IMR-90 (cell line): ENCODE measurements at regions not wholly inside any gene's neighbourhood (a gene's known extent, or its start where the extent isn't known, plus 50 kb on each side); places are given as distances from the start of the nearest gene placed in this dataset.

Experiments
- ATAC-seq: fragments of 200-7000 bp; cut with Tn5 transposase; 2 replicates; pipeline ENCODE4 v1.9.1; 2020; ENCODE audit warnings: low read depth, mild to moderate bottlenecking, moderate library complexity
- BruUV-seq: library from RNA; stranded (reverse); fragments of 400-500 nt; replicated peaks from 2 replicates; lab custom pipeline; 2021; lab: Mats Ljungman, UMichigan
- CTCF ChIA-PET: fragments of 300-600 bp; formaldehyde crosslinking; extraction: SDS; loops from one replicate; lab custom pipeline; 2021; ENCODE audit warnings: antibody characterized with exemption; lab: Yijun Ruan, JAX
- POLR2A ChIA-PET: fragments of 300-600 bp; sonication (Branson Sonifier 250); formaldehyde crosslinking; loops from one replicate; lab custom pipeline; 2022; ENCODE audit warnings: antibody characterized with exemption; ENCODE audit not compliant: unreplicated experiment; lab: Charles Lee
- DNase-seq: peaks from one replicate; pipeline ENCODE4 v3.0.0; 2013
- H2AFZ ChIP-seq: replicated peaks from 2 replicates; pipeline ENCODE3; 2013; ENCODE audit warnings: low read length, mild to moderate bottlenecking; ENCODE audit not compliant: poor library complexity
- H2AK5ac ChIP-seq: 2 replicates; pipeline ENCODE4 v1.6.1; 2013; ENCODE audit warnings: low read depth, low read length, inconsistent platforms
- H2AK9ac ChIP-seq: replicated peaks from 2 replicates; pipeline ENCODE3; 2013; ENCODE audit warnings: mild to moderate bottlenecking, low read depth, low read length, moderate library complexity; ENCODE audit not compliant: poor library complexity
- H2BK120ac ChIP-seq: 2 replicates; pipeline ENCODE4 v1.6.1; 2013; ENCODE audit warnings: low read depth, low read length, inconsistent platforms
- H2BK15ac ChIP-seq: 3 replicates; pipeline ENCODE4 v1.6.1; 2013; ENCODE audit warnings: low read depth, low read length, inconsistent platforms
- H2BK20ac ChIP-seq: 2 replicates; pipeline ENCODE4 v1.6.1; 2013; ENCODE audit warnings: low read depth, mild to moderate bottlenecking, inconsistent platforms, low read length, moderate library complexity
- H2BK5ac ChIP-seq: 2 replicates; pipeline ENCODE4 v1.6.1; 2013; ENCODE audit warnings: mild to moderate bottlenecking, low read depth, low read length, inconsistent platforms; ENCODE audit not compliant: poor library complexity, severe bottlenecking
- H3K14ac ChIP-seq: replicated peaks from 2 replicates; pipeline ENCODE4 v1.6.1; 2013; ENCODE audit warnings: low read depth, low read length, inconsistent platforms
- H3K18ac ChIP-seq: 2 replicates; pipeline ENCODE4 v1.6.1; 2013; ENCODE audit warnings: low read depth, low read length, control low read depth
- H3K23ac ChIP-seq: 2 replicates; pipeline ENCODE4 v1.6.1; 2013; ENCODE audit warnings: low read depth, low read length, inconsistent platforms
- H3K27ac ChIP-seq: 2 replicates; pipeline ENCODE4 v1.5.1; 2013; ENCODE audit warnings: mild to moderate bottlenecking, control low read depth, low read length; ENCODE audit not compliant: insufficient read depth
- H3K27me3 ChIP-seq: 2 replicates; pipeline ENCODE4 v1.6.1; 2013; ENCODE audit warnings: low read length; ENCODE audit not compliant: control insufficient read depth, insufficient read depth
- H3K36me3 ChIP-seq: 2 replicates; pipeline ENCODE4 v1.6.1; 2013; ENCODE audit warnings: low read length, mixed read lengths; ENCODE audit not compliant: control insufficient read depth, insufficient read depth
- H3K4ac ChIP-seq: 2 replicates; pipeline ENCODE4 v1.6.1; 2013; ENCODE audit warnings: low read depth, low read length, inconsistent platforms
- H3K4me1 ChIP-seq: 2 replicates; pipeline ENCODE4 v1.6.1; 2013; ENCODE audit warnings: low read length, mixed read lengths; ENCODE audit not compliant: control insufficient read depth, insufficient read depth
- H3K4me2 ChIP-seq: 2 replicates; pipeline ENCODE4 v1.6.1; 2013; ENCODE audit warnings: low read depth, mild to moderate bottlenecking, control low read depth, low read length, moderate library complexity
- H3K4me3 ChIP-seq: 2 replicates; pipeline ENCODE4 v1.5.1; 2013; ENCODE audit warnings: low read depth, mild to moderate bottlenecking, control low read depth, low read length, moderate library complexity; ENCODE audit not compliant: insufficient read depth
- H3K56ac ChIP-seq: 2 replicates; pipeline ENCODE4 v1.6.1; 2013; ENCODE audit warnings: low read length, inconsistent platforms; ENCODE audit not compliant: insufficient read depth; ENCODE audit errors: extremely low read depth
- H3K79me1 ChIP-seq, 2 experiments: 2 replicates each; pipeline ENCODE4 v1.6.1; 2013; ENCODE audit warnings: low read length in 2 of 2, inconsistent platforms in 1 of 2, low read depth in 1 of 2
- H3K9ac ChIP-seq: 2 replicates; pipeline ENCODE4 v1.6.1; 2013; ENCODE audit warnings: low read depth, low read length, control low read depth
- H3K9me1 ChIP-seq: 2 replicates; pipeline ENCODE4 v1.6.1; 2013; ENCODE audit warnings: low read length, inconsistent platforms; ENCODE audit not compliant: insufficient read depth
- H3K9me3 ChIP-seq: 2 replicates; pipeline ENCODE4 v1.6.1; 2013; ENCODE audit warnings: low read length; ENCODE audit not compliant: control insufficient read depth, insufficient read depth
- H4K20me1 ChIP-seq: 2 replicates; pipeline ENCODE4 v1.6.1; 2013; ENCODE audit warnings: low read length, inconsistent platforms; ENCODE audit not compliant: insufficient read depth
- H4K5ac ChIP-seq: 2 replicates; pipeline ENCODE4 v1.6.1; 2013; ENCODE audit warnings: mild to moderate bottlenecking, low read depth, low read length, control low read depth
- H4K8ac ChIP-seq, 2 experiments: 2 replicates each; pipeline ENCODE4 v1.6.1; 2013; ENCODE audit warnings: low read depth in 2 of 2, low read length in 2 of 2, control low read depth in 1 of 2, inconsistent platforms in 1 of 2
- H4K91ac ChIP-seq: 2 replicates; pipeline ENCODE4 v1.6.1; 2013; ENCODE audit warnings: low read depth, low read length, inconsistent platforms; ENCODE audit not compliant: insufficient read depth
- CEBPB ChIP-seq: IDR thresholded peaks from 2 replicates; pipeline ENCODE4 v1.6.1; 2012; ENCODE audit warnings: low read depth, low read length, improper control_type of control experiment
- RAD21 ChIP-seq: IDR thresholded peaks from 2 replicates; pipeline ENCODE4 v1.6.1; 2012; ENCODE audit warnings: low read length, improper control_type of control experiment
- SMC3 ChIP-seq: fragments of 150-350 bp; IDR thresholded peaks from 2 replicates; pipeline ENCODE4 v1.6.1; 2016; ENCODE audit warnings: low read depth, mild to moderate bottlenecking, antibody characterized with exemption, low read length, moderate library complexity
- USF2 ChIP-seq: fragments of 150-350 bp; IDR thresholded peaks from 2 replicates; pipeline ENCODE4 v1.6.1; 2017; ENCODE audit warnings: mild to moderate bottlenecking, antibody characterized with exemption, low read length, low read depth
- WGBS, 2 experiments: methylation state at CpG; one replicate each; pipeline versions ENCODE4 v1.1.5 to v1.1.7; 2013; ENCODE audit warnings: missing lambda C conversion rate in 2 of 2; ENCODE audit not compliant: insufficient read length in 1 of 2; ENCODE audit errors: extremely low coverage in 2 of 2; 5-methylcytosine and 5-hydroxymethylcytosine counted together
- dilution Hi-C: fragments of 300-500 bp; cut with HindIII; formaldehyde crosslinking; loops from one replicate; pipeline ENCODE4 v1.14.3; 2018; ENCODE audit warnings: low sequenced_read_pairs; ENCODE audit not compliant: unreplicated experiment
- in situ Hi-C: fragments of 300-500 bp; cut with MboI; formaldehyde crosslinking; loops from 3 replicates; pipeline ENCODE4 v1.14.3; 2019; ENCODE audit warnings: low sequenced_read_pairs, inconsistent platforms, mixed read lengths
- intact Hi-C: fragments of 100-400 bp; cut with micrococcal nuclease; formaldehyde crosslinking; loops from 2 replicates; pipeline ENCODE4 v1.10.0; 2022

GRCh38 chr4:134727696-134728095 lies 526.1 kb upstream of the PABPC4L start:
- no peak overlapping the region for H3K4me2 ChIP-seq
- intact Hi-C loops, result no loop called here
- no peak overlapping the region for H3K4ac ChIP-seq
- no peaks in the 10 kb centered on the region for H3K36me3 ChIP-seq
- H2BK20ac ChIP-seq, result no peak overlapping the region
- DNase-seq, result no peak
- ChIA-PET POLR2A (no interaction called here), CTCF (no interaction called here)
- WGBS, 2 experiments, result no CpG with 5 or more reads among the region's 2 CpGs
- no peak for ATAC-seq
- no peak overlapping the region for H3K9ac ChIP-seq
- H3K14ac ChIP-seq, result no peak overlapping the region
- H4K91ac ChIP-seq, result no peak overlapping the region
- H2BK15ac ChIP-seq, result no peak overlapping the region
- BruUV-seq, result no TSS peak
- no peak overlapping the region for H3K27ac ChIP-seq
- H3K9me3 ChIP-seq, result no peaks in the 10 kb centered on the region
- no peaks in the 10 kb centered on the region for H3K79me1 ChIP-seq
- no peaks in the 10 kb centered on the region for H3K27me3 ChIP-seq
- H3K23ac ChIP-seq, result no peak overlapping the region
- TF ChIP-seq RAD21, result no peak
- no peak for TF ChIP-seq SMC3
- no peak for TF ChIP-seq CEBPB
- no peak for TF ChIP-seq USF2
- no peak overlapping the region for H2AK5ac ChIP-seq
- no peaks in the 10 kb centered on the region for H4K20me1 ChIP-seq
- H2BK120ac ChIP-seq, result no peak overlapping the region
- H3K4me3 ChIP-seq, result no peak overlapping the region
- no peak overlapping the region for H2AK9ac ChIP-seq
- no peak overlapping the region for H3K18ac ChIP-seq
- H3K9me1 ChIP-seq, result no peaks in the 10 kb centered on the region
- H2BK5ac ChIP-seq, result no peak overlapping the region
- no peak overlapping the region for H4K5ac ChIP-seq
- H2AFZ ChIP-seq, result no peak overlapping the region
- in situ Hi-C loops, result no loop called here
- H3K56ac ChIP-seq, result no peak overlapping the region
- no peaks in the 10 kb centered on the region for H3K4me1 ChIP-seq
- dilution Hi-C loops, result no loop called here
- no peak overlapping the region for H4K8ac ChIP-seq
